Urinary bladder (tissue), 3 donors: ENCODE measurements at regions not wholly inside any gene's neighbourhood (a gene's known extent, or its start where the extent isn't known, plus 50 kb on each side); places are given as distances from the start of the nearest gene placed in this dataset.

Experiments used
- DNase-seq: peaks from one replicate; pipeline ENCODE4 v3.0.0-alpha.2; 2015; ENCODE audit errors: extremely low spot score
- H3K27ac ChIP-seq: one replicate; pipeline ENCODE4 v1.5.1; 2013; ENCODE audit warnings: low read depth, mild to moderate bottlenecking, moderate library complexity
- H3K36me3 ChIP-seq: one replicate; pipeline ENCODE4 v1.6.1; 2013; ENCODE audit warnings: mild to moderate bottlenecking, moderate library complexity; ENCODE audit not compliant: insufficient read depth
- H3K4me1 ChIP-seq: one replicate; pipeline ENCODE4 v1.6.1; 2013; ENCODE audit warnings: mild to moderate bottlenecking, moderate library complexity; ENCODE audit not compliant: insufficient read depth
- H3K4me3 ChIP-seq: one replicate; pipeline ENCODE4 v1.5.1; 2013; ENCODE audit warnings: low read depth, low read length
- WGBS: extraction: QIAGEN DNeasy Blood & Tissue Kit; methylation state at CpG from one replicate; pipeline ENCODE4 v1.1.7; 2013; 5-methylcytosine and 5-hydroxymethylcytosine counted together
- donor health status: healthy with polysubstance abuse.
- donor health status: healthy.

- Histone ChIP-seq H3K36me3 (no peaks in the 10 kb centered on the region), H3K4me1 (no peaks in the 10 kb centered on the region), H3K4me3 (no peak overlapping the region), H3K27ac (no peak overlapping the region)
- 97% methylated on average over 3 of the region's 3 CpGs for WGBS
- no peak for DNase-seq
Observed at GRCh38 chr5:124414973-124415372, 331.5 kb downstream of the ZNF608 start.

GRCh38 chr5:124410539-124411488 is 335.6 kb downstream of the ZNF608 start:
- Histone ChIP-seq H3K4me1 (no peaks in the 10 kb centered on the region), H3K27ac (no peak overlapping the region), H3K36me3 (no peaks in the 10 kb centered on the region), H3K4me3 (no peak overlapping the region)
- DNase-seq = no peak
- 94% methylated on average over 3 of the region's 3 CpGs for WGBS

- H3K4me3 ChIP-seq = no peak overlapping the region
- 77% methylated on average over 10 of the region's 10 CpGs for WGBS
Observed at GRCh38 chr5:124408738-124409453, 337.5 kb downstream of the ZNF608 start.

GRCh38 chr5:124404796-124405195 is 341.6 kb downstream of the ZNF608 start:
- H3K4me3 ChIP-seq = no peak overlapping the region
- no peak overlapping the region for H3K27ac ChIP-seq
- H3K36me3 ChIP-seq = no peaks in the 10 kb centered on the region
- 83% methylated on average over 5 of the region's 5 CpGs for WGBS
- no peaks in the 10 kb centered on the region for H3K4me1 ChIP-seq
- no peak for DNase-seq

More at GRCh38 chr5:124408738-124409453, 337.5 kb downstream of the ZNF608 start:
- H3K36me3 ChIP-seq = no peaks in the 10 kb centered on the region
- no peaks in the 10 kb centered on the region for H3K4me1 ChIP-seq
- no peak overlapping the region for H3K27ac ChIP-seq
- no peak for DNase-seq

- Histone ChIP-seq H3K4me3 (no peak overlapping the region), H3K36me3 (no peaks in the 10 kb centered on the region), H3K27ac (no peak overlapping the region), H3K4me1 (no peaks in the 10 kb centered on the region)
- 99% methylated on average over 2 of the region's 2 CpGs for WGBS
- no peak for DNase-seq
Observed at GRCh38 chr5:124403281-124403680, 343.2 kb downstream of the ZNF608 start.

GRCh38 chr5:124402144-124402581 is 344.3 kb downstream of the ZNF608 start:
- WGBS = 29% methylated on average over 3 of the region's 3 CpGs
- Histone ChIP-seq H3K4me3 (no peak overlapping the region), H3K4me1 (no peaks in the 10 kb centered on the region), H3K27ac (no peak overlapping the region), H3K36me3 (no peaks in the 10 kb centered on the region)
- no peak for DNase-seq

GRCh38 chr5:124401476-124402143 is 344.8 kb downstream of the ZNF608 start:
- 75% methylated on average over 6 of the region's 6 CpGs for WGBS
- Histone ChIP-seq H3K36me3 (no peaks in the 10 kb centered on the region), H3K4me1 (no peaks in the 10 kb centered on the region), H3K27ac (no peak overlapping the region), H3K4me3 (no peak overlapping the region)
- no peak for DNase-seq

GRCh38 chr5:124399426-124399961 is 346.9 kb downstream of the ZNF608 start:
- WGBS = 72% methylated on average over 3 of the region's 3 CpGs
- no peak for DNase-seq
- Histone ChIP-seq H3K4me3 (no peak overlapping the region), H3K27ac (no peak overlapping the region), H3K36me3 (no peaks in the 10 kb centered on the region), H3K4me1 (no peaks in the 10 kb centered on the region)

GRCh38 chr5:124398460-124398859 is 348.0 kb downstream of the ZNF608 start:
- 56% methylated on average over 2 of the region's 2 CpGs for WGBS
- H3K27ac ChIP-seq = no peak overlapping the region
- DNase-seq = no peak

GRCh38 chr5:124397317-124397716 is 349.1 kb downstream of the ZNF608 start:
- no peaks in the 10 kb centered on the region for H3K4me1 ChIP-seq
- WGBS = 93% methylated on average over 2 of the region's 2 CpGs
- no peak overlapping the region for H3K4me3 ChIP-seq
- DNase-seq = no peak
- H3K36me3 ChIP-seq = no peaks in the 10 kb centered on the region
- H3K27ac ChIP-seq = no peak overlapping the region

More at GRCh38 chr5:124398460-124398859, 348.0 kb downstream of the ZNF608 start:
- Histone ChIP-seq H3K4me3 (no peak overlapping the region), H3K36me3 (no peaks in the 10 kb centered on the region), H3K4me1 (no peaks in the 10 kb centered on the region)

- Histone ChIP-seq H3K27ac (no peak overlapping the region), H3K36me3 (no peaks in the 10 kb centered on the region), H3K4me1 (no peaks in the 10 kb centered on the region), H3K4me3 (no peak overlapping the region)
- 96% methylated on average over 5 of the region's 5 CpGs for WGBS
- no peak for DNase-seq
Observed at GRCh38 chr5:124395926-124396325, 350.5 kb downstream of the ZNF608 start.

GRCh38 chr5:124395287-124395686 is 351.2 kb downstream of the ZNF608 start:
- 76% methylated on average over 11 of the region's 11 CpGs for WGBS
- H3K4me3 ChIP-seq = no peak overlapping the region

GRCh38 chr5:124394700-124395245 is 351.7 kb downstream of the ZNF608 start:
- 94% methylated on average over 9 of the region's 9 CpGs for WGBS

More at GRCh38 chr5:124395287-124395686, 351.2 kb downstream of the ZNF608 start:
- H3K36me3 ChIP-seq = no peaks in the 10 kb centered on the region
- no peak overlapping the region for H3K27ac ChIP-seq
- DNase-seq = no peak
- H3K4me1 ChIP-seq = no peaks in the 10 kb centered on the region

More at GRCh38 chr5:124394700-124395245, 351.7 kb downstream of the ZNF608 start:
- Histone ChIP-seq H3K36me3 (no peaks in the 10 kb centered on the region), H3K4me3 (no peak overlapping the region), H3K27ac (no peak overlapping the region), H3K4me1 (no peaks in the 10 kb centered on the region)
- no peak for DNase-seq
